ENCODE measurements at regions not wholly inside any gene's neighbourhood (a gene's known extent, or its start where the extent isn't known, plus 50 kb on each side); places are given as distances from the start of the nearest gene placed in this dataset.
A peak's percentile ranks its signal among the peaks of the same experiment; 100 is the strongest.

- in situ Hi-C loops (cut with HindIII; ENCODE audit: low pct_unique_long_range_greater_than_20kb, low sequenced_read_pairs), result no loop called here
- no peak for DNase-seq (ENCODE audit: low read depth, low spot score)
Observed at GRCh38 chr1:105686874-105687690, 1369.4 kb upstream of the PRMT6 start.

GRCh38 chr1:105700723-105701122 is 1355.8 kb upstream of the PRMT6 start:
- no peak for DNase-seq (ENCODE audit: low read depth, low spot score)
- in situ Hi-C loops (cut with HindIII; ENCODE audit: low pct_unique_long_range_greater_than_20kb, low sequenced_read_pairs), result no loop called here

- in situ Hi-C loops (cut with HindIII; ENCODE audit: low pct_unique_long_range_greater_than_20kb, low sequenced_read_pairs), result no loop called here
- no peak for DNase-seq (ENCODE audit: low read depth, low spot score)
Observed at GRCh38 chr1:105724286-105724685, 1332.2 kb upstream of the PRMT6 start.

- no peak for DNase-seq (ENCODE audit: low read depth, low spot score)
- in situ Hi-C loops (cut with HindIII; ENCODE audit: low pct_unique_long_range_greater_than_20kb, low sequenced_read_pairs), result no loop called here
Observed at GRCh38 chr1:105730701-105731100, 1325.8 kb upstream of the PRMT6 start.

GRCh38 chr1:105736349-105736748 is 1320.1 kb upstream of the PRMT6 start:
- DNase-seq (ENCODE audit: low read depth, low spot score), result no peak

GRCh38 chr1:105779727-105780126 is 1276.7 kb upstream of the PRMT6 start:
- DNase-seq (ENCODE audit: low read depth, low spot score), result no peak
- in situ Hi-C loops (cut with HindIII; ENCODE audit: low pct_unique_long_range_greater_than_20kb, low sequenced_read_pairs), result no loop called here

More at GRCh38 chr1:105736349-105736748, 1320.1 kb upstream of the PRMT6 start:
- in situ Hi-C loops (cut with HindIII; ENCODE audit: low pct_unique_long_range_greater_than_20kb, low sequenced_read_pairs), result no loop called here

- no peak for DNase-seq (ENCODE audit: low read depth, low spot score)
- in situ Hi-C loops (cut with HindIII; ENCODE audit: low pct_unique_long_range_greater_than_20kb, low sequenced_read_pairs), result no loop called here
Observed at GRCh38 chr1:105785021-105785420, 1271.5 kb upstream of the PRMT6 start.

- in situ Hi-C loops (cut with HindIII; ENCODE audit: low pct_unique_long_range_greater_than_20kb, low sequenced_read_pairs), result no loop called here
- DNase-seq (ENCODE audit: low read depth, low spot score), result peak; percentile 70
Observed at GRCh38 chr1:105793536-105794146, 1262.8 kb upstream of the PRMT6 start.

- no peak for DNase-seq (ENCODE audit: low read depth, low spot score)
- in situ Hi-C loops (cut with HindIII; ENCODE audit: low pct_unique_long_range_greater_than_20kb, low sequenced_read_pairs), result no loop called here
Observed at GRCh38 chr1:105795741-105796140, 1260.7 kb upstream of the PRMT6 start.

GRCh38 chr1:105830571-105831146 is 1225.8 kb upstream of the PRMT6 start:
- in situ Hi-C loops (cut with HindIII; ENCODE audit: low pct_unique_long_range_greater_than_20kb, low sequenced_read_pairs), result no loop called here
- no peak for DNase-seq (ENCODE audit: low read depth, low spot score)

GRCh38 chr1:105838071-105838470 is 1218.4 kb upstream of the PRMT6 start:
- no peak for DNase-seq (ENCODE audit: low read depth, low spot score)
- in situ Hi-C loops (cut with HindIII; ENCODE audit: low pct_unique_long_range_greater_than_20kb, low sequenced_read_pairs), result no loop called here

GRCh38 chr1:105865546-105865945 is 1190.9 kb upstream of the PRMT6 start:
- in situ Hi-C loops (cut with HindIII; ENCODE audit: low pct_unique_long_range_greater_than_20kb, low sequenced_read_pairs), result no loop called here
- DNase-seq (ENCODE audit: low read depth, low spot score), result no peak

- in situ Hi-C loops (cut with HindIII; ENCODE audit: low pct_unique_long_range_greater_than_20kb, low sequenced_read_pairs), result no loop called here
- peak; percentile 36 for DNase-seq (ENCODE audit: low read depth, low spot score)
Observed at GRCh38 chr1:105872817-105873216, 1183.7 kb upstream of the PRMT6 start.

GRCh38 chr1:105874621-105875020 is 1181.9 kb upstream of the PRMT6 start:
- DNase-seq (ENCODE audit: low read depth, low spot score), result no peak
- in situ Hi-C loops (cut with HindIII; ENCODE audit: low pct_unique_long_range_greater_than_20kb, low sequenced_read_pairs), result no loop called here

GRCh38 chr1:105886309-105886708 is 1170.2 kb upstream of the PRMT6 start:
- no peak for DNase-seq (ENCODE audit: low read depth, low spot score)
- in situ Hi-C loops (cut with HindIII; ENCODE audit: low pct_unique_long_range_greater_than_20kb, low sequenced_read_pairs), result no loop called here

GRCh38 chr1:105891308-105891707 is 1165.2 kb upstream of the PRMT6 start:
- in situ Hi-C loops (cut with HindIII; ENCODE audit: low pct_unique_long_range_greater_than_20kb, low sequenced_read_pairs), result no loop called here
- DNase-seq (ENCODE audit: low read depth, low spot score), result no peak

- in situ Hi-C loops (cut with HindIII; ENCODE audit: low pct_unique_long_range_greater_than_20kb, low sequenced_read_pairs), result no loop called here
- no peak for DNase-seq (ENCODE audit: low read depth, low spot score)
Observed at GRCh38 chr1:105894006-105894405, 1162.5 kb upstream of the PRMT6 start.

- in situ Hi-C loops (cut with HindIII; ENCODE audit: low pct_unique_long_range_greater_than_20kb, low sequenced_read_pairs), result no loop called here
- peak; percentile 8 for DNase-seq (ENCODE audit: low read depth, low spot score)
Observed at GRCh38 chr1:105909811-105910210, 1146.7 kb upstream of the PRMT6 start.

- in situ Hi-C loops (cut with HindIII; ENCODE audit: low pct_unique_long_range_greater_than_20kb, low sequenced_read_pairs), result no loop called here
Observed at GRCh38 chr1:105914403-105914802, 1142.1 kb upstream of the PRMT6 start.

More at GRCh38 chr1:105914403-105914802, 1142.1 kb upstream of the PRMT6 start:
- no peak for DNase-seq (ENCODE audit: low read depth, low spot score)

Data from SK-MEL-5 (cell line).